HG02642 (cell line): ENCODE measurements at regions not wholly inside any gene's neighbourhood (a gene's known extent, or its start where the extent isn't known, plus 50 kb on each side); places are given as distances from the start of the nearest gene placed in this dataset.
A peak's percentile ranks its signal among the peaks of the same experiment; 100 is the strongest.

Experiments used
- ATAC-seq: cut with Tn5 transposase; IDR thresholded peaks from one replicate; pipeline ENCODE4 v1.9.1; 2021; ENCODE audit warnings: mild to moderate bottlenecking; ENCODE audit not compliant: unreplicated experiment, poor library complexity

- ATAC-seq: no peak
Observed at GRCh38 chr11:115916608-115917007, 412.4 kb upstream of the CADM1 start.

- peak; percentile 58 for ATAC-seq
Observed at GRCh38 chr11:115912484-115912945, 408.3 kb upstream of the CADM1 start.

- ATAC-seq: no peak
Observed at GRCh38 chr11:115911613-115912346, 407.6 kb upstream of the CADM1 start.

GRCh38 chr11:115910379-115910778 lies 406.2 kb upstream of the CADM1 start:
- ATAC-seq: no peak

GRCh38 chr11:115906171-115906570 lies 402.0 kb upstream of the CADM1 start:
- ATAC-seq: no peak

- no peak for ATAC-seq
Observed at GRCh38 chr11:115905341-115906000, 401.3 kb upstream of the CADM1 start.

GRCh38 chr11:115903179-115903578 lies 399.0 kb upstream of the CADM1 start:
- no peak for ATAC-seq

- ATAC-seq: no peak
Observed at GRCh38 chr11:115901069-115901468, 396.9 kb upstream of the CADM1 start.

GRCh38 chr11:115900111-115900510 lies 395.9 kb upstream of the CADM1 start:
- no peak for ATAC-seq

- no peak for ATAC-seq
Observed at GRCh38 chr11:115897707-115898106, 393.5 kb upstream of the CADM1 start.

- ATAC-seq: no peak
Observed at GRCh38 chr11:115896084-115896483, 391.9 kb upstream of the CADM1 start.

GRCh38 chr11:115895594-115895993 lies 391.4 kb upstream of the CADM1 start:
- no peak for ATAC-seq

GRCh38 chr11:115894176-115894575 lies 390.0 kb upstream of the CADM1 start:
- ATAC-seq: no peak

GRCh38 chr11:115893461-115894099 lies 389.4 kb upstream of the CADM1 start:
- no peak for ATAC-seq

- ATAC-seq: no peak
Observed at GRCh38 chr11:115892016-115892415, 387.8 kb upstream of the CADM1 start.

GRCh38 chr11:115891581-115891980 lies 387.4 kb upstream of the CADM1 start:
- ATAC-seq: no peak

GRCh38 chr11:115890500-115890899 lies 386.3 kb upstream of the CADM1 start:
- no peak for ATAC-seq

- ATAC-seq: no peak
Observed at GRCh38 chr11:115889712-115890111, 385.5 kb upstream of the CADM1 start.

GRCh38 chr11:115887727-115888126 lies 383.5 kb upstream of the CADM1 start:
- ATAC-seq: no peak

GRCh38 chr11:115887316-115887715 lies 383.1 kb upstream of the CADM1 start:
- ATAC-seq: no peak

- no peak for ATAC-seq
Observed at GRCh38 chr11:115886422-115886733, 382.2 kb upstream of the CADM1 start.
